ENCODE measurements at regions not wholly inside any gene's neighbourhood (a gene's known extent, or its start where the extent isn't known, plus 50 kb on each side); places are given as distances from the start of the nearest gene placed in this dataset.

DNA sequence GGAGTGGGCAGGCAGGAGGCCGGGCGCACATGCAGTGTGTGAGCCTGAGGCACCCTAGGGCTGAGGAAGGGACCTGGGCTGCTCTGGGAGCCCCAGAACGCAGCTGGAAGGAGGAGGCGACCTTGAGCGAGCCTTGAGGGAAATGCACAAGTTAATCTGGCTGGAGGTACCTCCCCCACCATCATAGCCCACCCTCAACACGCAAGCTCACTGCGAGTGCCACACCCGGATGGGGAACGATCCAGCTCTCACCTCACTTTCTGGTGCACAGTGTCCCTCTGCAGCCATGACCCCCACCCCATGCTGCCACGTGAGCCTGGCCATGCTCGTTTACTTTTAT, 162.4 kb upstream of the PPP2R2D start:
- H2AFZ ChIP-seq (ENCODE audit: low read depth): no peak overlapping the region
- no peaks in the 10 kb centered on the region for H3K79me2 ChIP-seq (ENCODE audit: insufficient read depth, low read depth)
- H3K27me3 ChIP-seq (ENCODE audit: insufficient read depth, low read depth): peaks cover 9% of the 10 kb centered on the region; the same call in 1 of the 2 replicates
- H3K4me2 ChIP-seq: no peak overlapping the region
- no peak overlapping the region for H3K27ac ChIP-seq
- no peaks in the 10 kb centered on the region for H3K4me1 ChIP-seq (ENCODE audit: low read depth, poor library complexity, severe bottlenecking)
- no peaks in the 10 kb centered on the region for H3K36me3 ChIP-seq (ENCODE audit: insufficient read depth)
- no peak overlapping the region for H3K4me3 ChIP-seq (IDR thresholded peaks at IDR 0.05; ENCODE audit: insufficient read depth, low read depth, low read length)
- no peak overlapping the region for H3K9ac ChIP-seq
- no peaks in the 10 kb centered on the region for H4K20me1 ChIP-seq (ENCODE audit: insufficient read depth)
- TF ChIP-seq, protein P1, sequence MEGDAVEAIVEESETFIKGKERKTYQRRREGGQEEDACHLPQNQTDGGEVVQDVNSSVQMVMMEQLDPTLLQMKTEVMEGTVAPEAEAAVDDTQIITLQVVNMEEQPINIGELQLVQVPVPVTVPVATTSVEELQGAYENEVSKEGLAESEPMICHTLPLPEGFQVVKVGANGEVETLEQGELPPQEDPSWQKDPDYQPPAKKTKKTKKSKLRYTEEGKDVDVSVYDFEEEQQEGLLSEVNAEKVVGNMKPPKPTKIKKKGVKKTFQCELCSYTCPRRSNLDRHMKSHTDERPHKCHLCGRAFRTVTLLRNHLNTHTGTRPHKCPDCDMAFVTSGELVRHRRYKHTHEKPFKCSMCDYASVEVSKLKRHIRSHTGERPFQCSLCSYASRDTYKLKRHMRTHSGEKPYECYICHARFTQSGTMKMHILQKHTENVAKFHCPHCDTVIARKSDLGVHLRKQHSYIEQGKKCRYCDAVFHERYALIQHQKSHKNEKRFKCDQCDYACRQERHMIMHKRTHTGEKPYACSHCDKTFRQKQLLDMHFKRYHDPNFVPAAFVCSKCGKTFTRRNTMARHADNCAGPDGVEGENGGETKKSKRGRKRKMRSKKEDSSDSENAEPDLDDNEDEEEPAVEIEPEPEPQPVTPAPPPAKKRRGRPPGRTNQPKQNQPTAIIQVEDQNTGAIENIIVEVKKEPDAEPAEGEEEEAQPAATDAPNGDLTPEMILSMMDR (conservative IDR thresholded peaks at IDR 0.05; ENCODE audit: low read depth, low read length): no peak

DNA sequence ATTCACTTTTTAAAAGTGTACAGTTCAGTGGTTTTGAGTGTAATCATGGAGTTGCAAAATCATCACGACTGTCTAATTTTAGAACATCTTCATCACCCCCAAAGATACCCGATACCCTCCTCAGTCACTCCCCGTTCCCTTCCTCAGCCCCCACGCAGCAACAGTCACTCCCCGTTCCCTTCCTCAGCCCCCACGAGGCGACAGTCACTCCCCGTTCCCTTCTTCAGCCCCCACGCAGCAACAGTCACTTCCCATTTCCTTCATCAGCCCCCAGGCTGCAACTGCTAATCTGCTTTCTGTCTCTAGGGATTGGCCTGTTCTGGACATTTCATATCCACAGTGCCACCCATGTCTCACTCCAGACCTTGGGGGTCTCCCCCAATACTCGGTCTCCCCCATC, 161.6 kb upstream of the PPP2R2D start:
- Histone ChIP-seq H3K27ac (no peak overlapping the region), H3K4me3 (IDR thresholded peaks at IDR 0.05; ENCODE audit: insufficient read depth, low read depth, low read length) (no peak overlapping the region), H3K4me1 (ENCODE audit: low read depth, poor library complexity, severe bottlenecking) (no peaks in the 10 kb centered on the region), H3K4me2 (no peak overlapping the region), H3K9ac (no peak overlapping the region), H3K79me2 (ENCODE audit: insufficient read depth, low read depth) (no peaks in the 10 kb centered on the region), H4K20me1 (ENCODE audit: insufficient read depth) (no peaks in the 10 kb centered on the region), H3K27me3 (ENCODE audit: insufficient read depth, low read depth) (peaks cover 9% of the 10 kb centered on the region; the same call in 1 of the 2 replicates), H2AFZ (ENCODE audit: low read depth) (no peak overlapping the region), H3K36me3 (ENCODE audit: insufficient read depth) (no peaks in the 10 kb centered on the region)
- TF ChIP-seq, protein P1 (conservative IDR thresholded peaks at IDR 0.05; ENCODE audit: low read depth, low read length): no peak

DNA sequence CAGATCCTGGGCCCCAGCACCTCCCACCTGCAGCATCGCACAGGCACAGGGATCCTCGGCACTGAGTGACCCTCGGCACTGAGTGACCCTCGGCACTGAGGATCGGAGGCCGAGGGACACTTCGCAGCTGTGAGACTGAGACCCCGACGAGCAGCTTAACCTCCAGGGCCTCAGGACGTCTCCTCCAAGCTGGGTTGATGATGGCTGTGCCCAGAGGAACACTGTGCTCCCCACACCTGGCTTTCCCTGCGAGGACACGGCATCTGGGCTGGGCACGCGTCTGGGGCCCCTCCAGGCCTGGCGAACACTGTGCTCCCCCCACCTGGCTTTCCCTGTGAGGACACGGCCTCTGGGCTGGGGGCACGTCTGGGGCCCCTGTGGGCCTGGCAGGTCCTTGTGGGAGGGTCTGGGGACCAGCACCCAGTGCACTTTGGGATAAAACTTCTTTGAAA, 158.3 kb upstream of the PPP2R2D start:
- Histone ChIP-seq H3K27ac (no peak overlapping the region), H4K20me1 (ENCODE audit: insufficient read depth) (no peaks in the 10 kb centered on the region), H3K4me3 (IDR thresholded peaks at IDR 0.05; ENCODE audit: insufficient read depth, low read depth, low read length) (no peak overlapping the region), H2AFZ (ENCODE audit: low read depth) (no peak overlapping the region), H3K4me2 (no peak overlapping the region), H3K4me1 (ENCODE audit: low read depth, poor library complexity, severe bottlenecking) (no peaks in the 10 kb centered on the region), H3K27me3 (ENCODE audit: insufficient read depth, low read depth) (no peaks in the 10 kb centered on the region; the same call in 1 of the 2 replicates), H3K9ac (no peak overlapping the region), H3K79me2 (ENCODE audit: insufficient read depth, low read depth) (no peaks in the 10 kb centered on the region), H3K36me3 (ENCODE audit: insufficient read depth) (no peaks in the 10 kb centered on the region)
- TF ChIP-seq, protein P1 (conservative IDR thresholded peaks at IDR 0.05; ENCODE audit: low read depth, low read length): no peak

- Histone ChIP-seq H3K9ac (no peak overlapping the region), H3K36me3 (ENCODE audit: insufficient read depth) (no peaks in the 10 kb centered on the region), H3K4me1 (ENCODE audit: low read depth, poor library complexity, severe bottlenecking) (no peaks in the 10 kb centered on the region), H3K27me3 (ENCODE audit: insufficient read depth, low read depth) (no peaks in the 10 kb centered on the region; the same call in 1 of the 2 replicates), H2AFZ (ENCODE audit: low read depth) (peak overlapping the region; percentile 18; the same call in 1 of the 2 replicates), H3K4me3 (IDR thresholded peaks at IDR 0.05; ENCODE audit: insufficient read depth, low read depth, low read length) (no peak overlapping the region), H3K4me2 (no peak overlapping the region), H3K79me2 (ENCODE audit: insufficient read depth, low read depth) (no peaks in the 10 kb centered on the region), H3K27ac (no peak overlapping the region), H4K20me1 (ENCODE audit: insufficient read depth) (no peaks in the 10 kb centered on the region)
- TF ChIP-seq, protein P1 (conservative IDR thresholded peaks at IDR 0.05; ENCODE audit: low read depth, low read length): no peak
Measured at GRCh38 chr10:131743190-131744151, 157.3 kb upstream of the PPP2R2D start.
